ENCODE measurements at regions not wholly inside any gene's neighbourhood (a gene's known extent, or its start where the extent isn't known, plus 50 kb on each side); places are given as distances from the start of the nearest gene placed in this dataset.

- Mint-ChIP-seq H3K4me3 (no peak overlapping the region), H3K27me3 (no peaks in the 10 kb centered on the region), H3K9me3 (no peaks in the 10 kb centered on the region), H3K36me3 (ENCODE audit: low read depth) (no peaks in the 10 kb centered on the region), H3K4me1 (ENCODE audit: low read depth) (no peaks in the 10 kb centered on the region), H3K27ac (no peak overlapping the region)
- intact Hi-C loops (cut with micrococcal nuclease), result no loop called here
These were observed 399.2 kb upstream of the GRID2 start for GRCh38 chr4:91904556-91904955.

GRCh38 chr4:91909963-91910362, 393.8 kb upstream of the GRID2 start:
- Mint-ChIP-seq H3K9me3 (peaks cover 3% of the 10 kb centered on the region), H3K27me3 (no peaks in the 10 kb centered on the region), H3K36me3 (ENCODE audit: low read depth) (no peaks in the 10 kb centered on the region), H3K4me1 (ENCODE audit: low read depth) (no peaks in the 10 kb centered on the region), H3K27ac (no peak overlapping the region), H3K4me3 (no peak overlapping the region)
- intact Hi-C loops (cut with micrococcal nuclease), result no loop called here

- Mint-ChIP-seq H3K36me3 (ENCODE audit: low read depth) (no peaks in the 10 kb centered on the region), H3K27ac (no peak overlapping the region), H3K27me3 (no peaks in the 10 kb centered on the region), H3K4me1 (ENCODE audit: low read depth) (no peaks in the 10 kb centered on the region), H3K4me3 (no peak overlapping the region), H3K9me3 (peaks cover 9% of the 10 kb centered on the region)
- intact Hi-C loops (cut with micrococcal nuclease), result no loop called here
These were observed 389.5 kb upstream of the GRID2 start for GRCh38 chr4:91914176-91914804.

- Mint-ChIP-seq H3K36me3 (ENCODE audit: low read depth) (no peaks in the 10 kb centered on the region), H3K27me3 (no peaks in the 10 kb centered on the region), H3K4me1 (ENCODE audit: low read depth) (no peaks in the 10 kb centered on the region), H3K4me3 (no peak overlapping the region), H3K27ac (no peak overlapping the region), H3K9me3 (peaks cover 9% of the 10 kb centered on the region)
- intact Hi-C loops (cut with micrococcal nuclease), result no loop called here
These were observed 387.5 kb upstream of the GRID2 start for GRCh38 chr4:91916219-91916618.

- Mint-ChIP-seq H3K36me3 (ENCODE audit: low read depth) (no peaks in the 10 kb centered on the region), H3K4me3 (no peak overlapping the region), H3K4me1 (ENCODE audit: low read depth) (no peaks in the 10 kb centered on the region), H3K9me3 (peaks cover 16% of the 10 kb centered on the region), H3K27ac (no peak overlapping the region), H3K27me3 (no peaks in the 10 kb centered on the region)
- intact Hi-C loops (cut with micrococcal nuclease), result no loop called here
These were observed 379.1 kb upstream of the GRID2 start for GRCh38 chr4:91924625-91925024.

- Mint-ChIP-seq H3K27me3 (no peaks in the 10 kb centered on the region), H3K4me3 (no peak overlapping the region), H3K9me3 (peaks cover 29% of the 10 kb centered on the region)
These were observed 368.5 kb upstream of the GRID2 start for GRCh38 chr4:91935217-91935616.

GRCh38 chr4:91936311-91936710, 367.5 kb upstream of the GRID2 start:
- intact Hi-C loops (cut with micrococcal nuclease), result no loop called here

More at GRCh38 chr4:91935217-91935616, 368.5 kb upstream of the GRID2 start:
- Mint-ChIP-seq H3K4me1 (ENCODE audit: low read depth) (no peaks in the 10 kb centered on the region), H3K27ac (no peak overlapping the region), H3K36me3 (ENCODE audit: low read depth) (no peaks in the 10 kb centered on the region)
- intact Hi-C loops (cut with micrococcal nuclease), result no loop called here

GRCh38 chr4:91957963-91958362, 345.8 kb upstream of the GRID2 start:
- Mint-ChIP-seq H3K4me1 (ENCODE audit: low read depth) (no peaks in the 10 kb centered on the region), H3K27ac (no peak overlapping the region), H3K9me3 (peaks cover 9% of the 10 kb centered on the region), H3K27me3 (no peaks in the 10 kb centered on the region), H3K36me3 (ENCODE audit: low read depth) (no peaks in the 10 kb centered on the region), H3K4me3 (no peak overlapping the region)
- intact Hi-C loops (cut with micrococcal nuclease), result no loop called here

More at GRCh38 chr4:91936311-91936710, 367.5 kb upstream of the GRID2 start:
- no peak overlapping the region for H3K27ac Mint-ChIP-seq
- H3K36me3 Mint-ChIP-seq (ENCODE audit: low read depth), result no peaks in the 10 kb centered on the region
- H3K4me1 Mint-ChIP-seq (ENCODE audit: low read depth), result no peaks in the 10 kb centered on the region
- peaks cover 29% of the 10 kb centered on the region for H3K9me3 Mint-ChIP-seq
- no peak overlapping the region for H3K4me3 Mint-ChIP-seq
- no peaks in the 10 kb centered on the region for H3K27me3 Mint-ChIP-seq

- Mint-ChIP-seq H3K4me3 (no peak overlapping the region), H3K36me3 (ENCODE audit: low read depth) (no peaks in the 10 kb centered on the region), H3K4me1 (ENCODE audit: low read depth) (no peaks in the 10 kb centered on the region), H3K27me3 (no peaks in the 10 kb centered on the region), H3K9me3 (peaks cover 9% of the 10 kb centered on the region), H3K27ac (no peak overlapping the region)
- intact Hi-C loops (cut with micrococcal nuclease), result no loop called here
These were observed 345.2 kb upstream of the GRID2 start for GRCh38 chr4:91958596-91958995.

- no peak overlapping the region for H3K27ac Mint-ChIP-seq
- no peaks in the 10 kb centered on the region for H3K4me1 Mint-ChIP-seq (ENCODE audit: low read depth)
- H3K4me3 Mint-ChIP-seq, result no peak overlapping the region
- no peaks in the 10 kb centered on the region for H3K36me3 Mint-ChIP-seq (ENCODE audit: low read depth)
- H3K9me3 Mint-ChIP-seq, result peaks cover 9% of the 10 kb centered on the region
- intact Hi-C loops (cut with micrococcal nuclease), result no loop called here
- H3K27me3 Mint-ChIP-seq, result no peaks in the 10 kb centered on the region
These were observed 342.3 kb upstream of the GRID2 start for GRCh38 chr4:91961504-91961903.

- Mint-ChIP-seq H3K27me3 (no peaks in the 10 kb centered on the region), H3K4me1 (ENCODE audit: low read depth) (no peaks in the 10 kb centered on the region), H3K9me3 (peaks cover under 1% of the 10 kb centered on the region), H3K36me3 (ENCODE audit: low read depth) (no peaks in the 10 kb centered on the region), H3K27ac (no peak overlapping the region), H3K4me3 (no peak overlapping the region)
- intact Hi-C loops (cut with micrococcal nuclease), result no loop called here
These were observed 340.3 kb upstream of the GRID2 start for GRCh38 chr4:91963486-91963885.

- H3K27me3 Mint-ChIP-seq, result no peaks in the 10 kb centered on the region
- H3K4me3 Mint-ChIP-seq, result no peak overlapping the region
- no peaks in the 10 kb centered on the region for H3K36me3 Mint-ChIP-seq (ENCODE audit: low read depth)
- H3K27ac Mint-ChIP-seq, result no peak overlapping the region
- intact Hi-C loops (cut with micrococcal nuclease), result no loop called here
- H3K4me1 Mint-ChIP-seq (ENCODE audit: low read depth), result no peaks in the 10 kb centered on the region
- H3K9me3 Mint-ChIP-seq, result no peaks in the 10 kb centered on the region
These were observed 338.6 kb upstream of the GRID2 start for GRCh38 chr4:91965166-91965565.

GRCh38 chr4:91973479-91974153, 330.1 kb upstream of the GRID2 start:
- H3K4me1 Mint-ChIP-seq (ENCODE audit: low read depth), result no peaks in the 10 kb centered on the region

GRCh38 chr4:91984466-91984865, 319.3 kb upstream of the GRID2 start:
- no peaks in the 10 kb centered on the region for H3K4me1 Mint-ChIP-seq (ENCODE audit: low read depth)
- intact Hi-C loops (cut with micrococcal nuclease), result no loop called here
- no peaks in the 10 kb centered on the region for H3K27me3 Mint-ChIP-seq
- H3K9me3 Mint-ChIP-seq, result no peaks in the 10 kb centered on the region
- H3K36me3 Mint-ChIP-seq (ENCODE audit: low read depth), result no peaks in the 10 kb centered on the region
- no peak overlapping the region for H3K4me3 Mint-ChIP-seq
- no peak overlapping the region for H3K27ac Mint-ChIP-seq

More at GRCh38 chr4:91973479-91974153, 330.1 kb upstream of the GRID2 start:
- no peaks in the 10 kb centered on the region for H3K36me3 Mint-ChIP-seq (ENCODE audit: low read depth)
- peaks cover 41% of the 10 kb centered on the region for H3K9me3 Mint-ChIP-seq
- H3K27me3 Mint-ChIP-seq, result no peaks in the 10 kb centered on the region
- intact Hi-C loops (cut with micrococcal nuclease), result no loop called here
- H3K27ac Mint-ChIP-seq, result no peak overlapping the region
- H3K4me3 Mint-ChIP-seq, result no peak overlapping the region

- H3K27ac Mint-ChIP-seq, result no peak overlapping the region
- no peak overlapping the region for H3K4me3 Mint-ChIP-seq
- intact Hi-C loops (cut with micrococcal nuclease), result no loop called here
- H3K4me1 Mint-ChIP-seq (ENCODE audit: low read depth), result no peaks in the 10 kb centered on the region
- H3K27me3 Mint-ChIP-seq, result no peaks in the 10 kb centered on the region
- peaks cover 7% of the 10 kb centered on the region for H3K9me3 Mint-ChIP-seq
- H3K36me3 Mint-ChIP-seq (ENCODE audit: low read depth), result no peaks in the 10 kb centered on the region
These were observed 313.9 kb upstream of the GRID2 start for GRCh38 chr4:91989914-91990313.
